GM21529 (cell line): ENCODE measurements at regions not wholly inside any gene's neighbourhood (a gene's known extent, or its start where the extent isn't known, plus 50 kb on each side); places are given as distances from the start of the nearest gene placed in this dataset.

ENCODE experiments used
- ATAC-seq: cut with Tn5 transposase; IDR thresholded peaks from one replicate; pipeline ENCODE4 v1.9.1; 2021; ENCODE audit not compliant: unreplicated experiment

DNA sequence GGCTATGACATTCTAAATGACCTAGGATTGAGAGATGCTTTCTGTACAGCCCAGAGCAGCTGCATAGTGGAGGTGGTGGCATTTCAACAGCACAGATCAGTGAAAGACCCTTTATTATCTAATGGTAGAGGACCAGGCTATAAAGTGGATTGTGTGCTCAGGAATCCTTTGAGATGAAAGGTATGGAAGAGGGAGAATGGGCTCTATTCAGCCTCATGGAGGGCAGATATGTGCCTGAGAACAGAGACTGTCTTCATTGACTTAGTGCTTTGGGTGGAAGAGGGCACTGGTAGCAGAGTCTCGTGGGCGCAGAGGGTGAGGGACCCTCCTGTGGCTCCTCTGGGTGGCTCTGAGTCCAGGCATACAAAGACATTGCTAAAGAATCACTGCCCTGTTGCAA lies 130.0 kb upstream of the SLC24A5 start:
- no peak for ATAC-seq

DNA sequence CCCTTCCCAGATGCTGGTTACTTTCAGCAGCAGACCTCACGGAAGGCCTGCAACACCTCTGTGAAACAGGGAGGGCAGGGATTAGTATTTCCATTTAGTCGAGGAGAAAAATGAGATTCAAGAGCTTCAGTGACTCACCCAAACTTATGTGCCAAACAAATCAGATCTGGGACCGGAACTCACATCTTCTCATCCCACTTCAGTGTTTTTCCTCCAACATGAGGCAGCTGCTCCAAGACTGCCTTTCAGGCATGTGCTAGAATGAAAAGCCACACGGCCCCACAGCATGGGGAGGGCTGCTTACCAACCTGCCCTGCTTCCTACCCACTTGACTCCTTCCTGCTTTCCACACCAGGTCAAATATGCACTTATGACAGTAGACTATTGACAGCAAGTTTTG lies 129.4 kb upstream of the SLC24A5 start:
- no peak for ATAC-seq

DNA sequence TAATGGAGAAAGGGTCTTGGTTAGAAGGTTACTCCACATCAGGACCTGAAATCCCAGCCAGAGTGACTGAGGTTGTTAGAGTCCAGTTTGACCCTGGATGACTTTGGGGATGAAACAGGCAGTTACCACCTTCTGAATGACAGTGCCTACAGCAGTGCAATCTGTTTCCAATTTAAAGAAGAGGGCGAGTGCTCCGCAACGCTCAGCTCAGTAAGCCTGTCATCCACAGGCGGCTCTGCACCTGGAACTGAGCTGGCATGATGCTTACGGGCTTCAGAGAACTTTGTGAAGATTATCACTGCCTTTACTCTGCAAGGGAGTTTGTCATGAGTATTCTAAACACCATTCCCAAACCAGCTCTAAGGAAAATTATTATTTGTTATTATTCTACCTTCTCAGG lies 127.7 kb upstream of the SLC24A5 start:
- ATAC-seq: no peak

DNA sequence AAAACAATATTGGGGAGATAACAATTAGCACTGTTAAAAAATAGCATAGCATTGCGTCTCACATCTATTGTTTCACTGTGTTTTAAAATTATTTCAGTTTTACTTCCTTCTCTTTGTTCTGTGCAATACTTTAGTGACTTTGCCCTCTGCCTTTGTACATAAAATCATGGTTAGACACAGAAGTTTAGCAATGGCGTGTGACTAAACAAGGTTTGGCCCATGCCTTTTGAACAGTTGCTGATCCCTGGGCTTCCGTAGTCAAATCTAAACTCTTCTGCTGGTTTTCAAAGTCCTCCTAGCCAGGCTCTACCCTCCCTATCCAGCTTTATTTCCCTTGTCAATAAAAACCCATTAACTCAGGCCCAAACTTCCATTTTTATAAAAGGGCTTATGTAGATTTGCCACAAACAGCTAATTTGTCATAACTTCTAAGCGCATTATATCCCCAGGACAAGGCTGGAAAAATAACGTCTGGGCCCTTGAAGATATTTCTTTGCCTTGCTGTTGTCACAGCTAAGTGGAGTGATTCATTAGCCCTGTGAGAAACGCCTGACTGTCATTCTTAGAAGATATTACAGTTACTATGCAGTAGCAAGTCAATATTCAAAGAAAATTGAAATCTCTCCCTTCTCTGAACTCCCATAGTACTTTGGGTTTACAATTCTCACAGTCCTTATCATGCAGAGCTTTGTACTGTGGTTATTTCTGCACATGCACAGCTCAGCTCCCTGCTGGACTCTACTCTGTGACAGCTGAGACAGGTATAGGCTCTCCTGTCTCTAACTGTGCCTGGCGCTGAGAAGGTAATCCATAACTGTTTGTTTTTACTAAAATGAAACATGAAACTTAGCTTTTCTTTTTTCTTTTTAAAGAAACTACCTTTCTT lies 123.4 kb upstream of the SLC24A5 start:
- no peak for ATAC-seq

DNA sequence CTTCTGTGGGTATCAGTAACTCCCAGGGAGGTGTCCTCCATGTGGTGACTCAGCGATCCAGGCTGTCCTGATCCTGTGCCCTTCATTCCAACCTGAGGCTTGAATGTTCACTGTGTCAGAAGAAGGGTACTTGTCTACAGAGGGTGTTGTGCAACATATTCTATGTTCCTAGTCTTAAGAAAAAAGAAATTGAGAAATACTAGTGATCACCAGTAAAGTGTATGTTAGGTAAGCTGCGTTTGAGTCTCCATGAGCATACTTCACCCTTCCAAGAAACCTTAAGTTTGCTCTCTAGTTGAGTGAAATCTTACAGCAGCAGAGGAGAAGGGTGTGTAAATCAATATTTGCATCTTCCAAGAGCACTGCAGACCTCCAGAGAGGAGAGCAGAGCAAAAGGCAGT lies 122.2 kb upstream of the SLC24A5 start:
- ATAC-seq: no peak

DNA sequence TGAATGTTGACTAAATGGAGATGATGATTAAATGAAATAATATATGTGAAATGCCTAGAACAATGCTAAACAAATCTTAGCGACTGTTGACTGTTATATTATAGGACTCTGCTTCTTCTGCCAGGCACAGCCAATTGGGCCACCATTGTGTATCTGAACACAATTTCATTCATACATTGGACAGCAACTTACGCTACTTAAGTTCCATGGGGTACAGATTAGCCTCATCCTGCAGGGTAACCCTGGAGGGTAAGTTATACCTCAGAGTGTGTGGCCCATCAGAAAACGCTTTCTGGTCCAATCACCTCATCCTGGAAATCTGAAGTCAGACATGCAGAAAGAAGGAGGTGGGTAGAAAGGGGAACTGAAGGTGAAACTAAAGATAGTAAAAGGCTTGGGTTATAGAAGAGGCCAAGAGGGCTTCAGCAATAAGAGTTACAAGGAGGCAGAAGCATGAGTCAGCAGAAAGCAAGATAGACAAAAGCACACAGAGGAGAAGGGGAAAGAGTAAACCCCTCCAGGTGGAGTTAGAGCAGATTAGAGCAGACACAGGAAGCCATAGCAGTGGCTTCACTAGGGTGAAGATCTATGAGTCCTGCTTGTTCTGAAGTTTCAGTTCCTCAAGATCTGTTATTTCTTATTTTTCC lies 119.3 kb upstream of the SLC24A5 start:
- peak; percentile 97 for ATAC-seq

DNA sequence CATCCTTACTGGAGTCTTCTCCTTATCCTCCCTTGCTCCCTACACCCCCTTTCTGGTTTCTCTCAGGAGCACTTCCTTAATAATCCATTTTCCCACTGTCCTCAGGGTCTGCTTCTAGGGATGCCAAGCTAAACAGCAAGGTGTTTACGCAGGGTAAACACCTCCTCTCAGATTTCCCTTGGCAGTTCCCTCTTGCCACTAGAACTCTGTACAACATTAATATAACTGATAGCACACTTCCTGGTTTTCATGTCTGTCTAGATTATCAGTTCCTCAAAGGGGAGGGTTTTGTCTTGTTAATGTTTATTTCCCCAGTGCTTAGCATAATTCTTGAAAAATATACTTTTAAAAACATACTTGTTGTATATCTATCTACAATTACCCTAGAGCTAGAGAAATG lies 118.0 kb upstream of the SLC24A5 start:
- no peak for ATAC-seq

DNA sequence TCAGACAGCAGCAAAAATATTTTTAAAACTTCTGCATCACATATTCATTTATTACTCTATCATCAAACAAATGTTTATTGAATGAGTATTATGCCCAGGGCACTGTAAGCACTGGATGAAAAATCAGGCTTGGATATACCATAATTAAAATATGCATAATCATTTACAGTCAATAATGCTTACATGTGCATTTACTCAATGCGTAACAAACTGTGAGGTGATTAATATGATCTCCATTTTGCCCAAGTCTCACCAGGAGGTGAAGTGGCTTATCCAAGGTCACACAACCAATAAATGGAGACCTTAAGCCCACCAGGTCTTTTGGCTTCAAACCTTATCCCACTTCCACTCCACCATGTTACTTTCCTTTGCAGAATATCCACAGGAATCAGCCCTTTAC lies 117.3 kb upstream of the SLC24A5 start:
- ATAC-seq: no peak

DNA sequence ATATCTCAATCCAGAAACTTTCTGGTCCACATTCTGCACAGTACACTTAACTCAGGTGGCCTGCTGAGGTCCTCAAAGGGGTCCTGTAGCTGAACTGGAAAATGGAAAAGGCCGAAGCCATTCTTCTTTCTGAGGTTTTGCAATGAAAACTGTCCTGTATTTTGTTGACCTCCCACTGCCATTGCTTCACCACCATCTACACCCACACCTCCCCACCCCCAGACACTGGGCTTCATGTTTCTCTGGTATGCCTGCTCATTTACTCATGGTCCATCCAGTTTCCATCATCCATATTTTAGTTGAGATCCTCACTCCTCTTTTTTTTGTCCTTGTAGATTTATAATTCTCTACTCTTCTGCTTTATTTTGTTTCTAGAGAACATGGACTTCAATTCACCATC lies 115.7 kb upstream of the SLC24A5 start:
- no peak for ATAC-seq

DNA sequence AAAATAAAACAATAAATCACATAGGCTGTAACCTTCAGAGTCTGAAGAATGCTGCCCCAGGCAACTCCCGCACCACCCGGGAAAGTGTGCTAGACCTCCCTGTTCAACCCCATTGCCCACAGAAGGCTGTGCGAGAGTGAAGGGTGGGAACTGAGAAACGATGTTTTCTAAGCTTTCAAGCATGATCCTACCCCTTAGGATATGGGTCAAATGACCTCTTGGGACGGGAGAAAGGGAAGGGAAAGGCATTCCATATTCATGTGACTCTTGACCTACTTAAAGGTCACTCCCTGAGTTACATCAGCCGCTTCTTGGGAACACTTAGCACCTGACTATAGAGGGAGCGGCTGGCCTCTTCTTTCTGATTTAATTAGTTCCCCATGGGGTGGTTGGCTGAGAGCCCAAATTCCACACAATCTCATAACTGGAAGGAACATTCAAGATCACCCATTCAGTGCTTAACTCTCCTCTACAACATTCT lies 114.7 kb upstream of the SLC24A5 start:
- no peak for ATAC-seq

DNA sequence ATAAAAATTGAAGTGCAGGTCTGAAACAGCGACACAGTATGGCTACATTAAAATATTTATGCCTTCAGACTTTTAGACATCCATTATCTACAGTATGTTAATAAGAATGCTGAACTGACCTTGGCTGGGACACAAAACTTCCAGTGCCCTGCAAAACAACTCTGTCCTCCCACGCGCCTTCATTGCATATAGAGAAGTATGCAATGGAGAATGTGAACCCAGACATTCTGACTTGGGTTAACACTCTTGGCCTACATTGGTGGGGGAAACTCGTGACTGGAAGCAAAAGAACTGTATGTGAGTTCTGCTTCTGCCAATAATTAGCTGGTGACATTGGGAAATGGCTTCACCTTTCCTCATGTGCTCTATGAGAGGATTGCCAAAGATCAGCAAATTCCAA lies 110.5 kb upstream of the SLC24A5 start:
- ATAC-seq: no peak

DNA sequence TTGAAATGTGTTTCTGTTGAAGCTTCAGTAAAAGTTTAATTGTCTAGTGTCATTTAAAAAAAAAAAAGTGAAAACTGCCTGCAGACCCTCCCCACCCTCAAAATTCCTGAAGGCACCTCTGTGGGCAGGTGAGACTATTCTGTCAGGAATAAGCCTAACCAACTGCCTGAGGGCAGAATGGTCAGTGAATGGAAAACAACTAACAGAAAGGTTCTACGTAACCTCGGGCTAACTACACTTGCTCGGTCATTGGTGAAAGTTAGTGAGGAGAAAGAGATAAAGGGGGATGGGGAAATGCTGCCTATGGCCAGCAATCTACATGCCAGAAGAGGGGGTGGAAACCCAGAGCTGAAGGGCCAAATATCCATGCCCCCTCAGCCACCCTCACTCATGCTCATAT lies 108.6 kb upstream of the SLC24A5 start:
- no peak for ATAC-seq

DNA sequence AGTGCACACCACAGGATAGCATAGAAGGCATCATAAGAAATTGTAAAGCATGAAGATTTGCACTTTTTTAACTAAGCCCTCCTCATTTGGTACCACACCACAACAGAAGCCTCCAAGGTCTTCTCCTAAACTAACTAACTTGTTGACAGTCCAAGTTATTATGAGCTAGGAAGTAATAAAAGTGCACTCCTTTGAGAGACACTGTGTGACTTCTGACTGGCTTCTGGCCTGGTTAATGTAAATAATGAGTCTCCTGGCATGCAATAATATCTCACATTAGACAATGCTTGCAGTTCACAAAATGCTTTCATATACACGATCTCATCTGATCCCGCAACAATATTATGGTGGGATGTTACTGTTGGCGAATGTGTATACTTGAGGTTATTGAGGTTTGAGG lies 103.9 kb upstream of the SLC24A5 start:
- ATAC-seq: no peak

DNA sequence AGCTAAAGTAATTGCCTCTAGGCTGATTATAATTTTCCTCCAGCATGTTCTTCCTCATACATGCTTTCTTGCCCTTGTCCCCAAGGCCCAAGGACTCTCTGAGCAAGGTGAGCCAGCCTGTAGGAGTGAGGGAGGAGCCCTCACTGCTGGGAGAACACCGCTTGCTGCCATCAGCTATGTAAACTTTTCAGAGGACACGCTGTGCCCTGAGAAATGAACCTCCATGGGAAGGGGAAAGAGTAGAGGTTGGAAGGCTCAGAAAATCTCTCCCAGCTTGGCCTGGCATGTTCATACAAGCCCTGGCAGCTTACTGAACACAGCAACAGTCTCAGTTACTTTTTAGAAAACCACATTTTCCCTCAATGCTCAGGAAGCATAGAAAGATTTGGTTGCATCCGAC lies 103.0 kb upstream of the SLC24A5 start:
- no peak for ATAC-seq

DNA sequence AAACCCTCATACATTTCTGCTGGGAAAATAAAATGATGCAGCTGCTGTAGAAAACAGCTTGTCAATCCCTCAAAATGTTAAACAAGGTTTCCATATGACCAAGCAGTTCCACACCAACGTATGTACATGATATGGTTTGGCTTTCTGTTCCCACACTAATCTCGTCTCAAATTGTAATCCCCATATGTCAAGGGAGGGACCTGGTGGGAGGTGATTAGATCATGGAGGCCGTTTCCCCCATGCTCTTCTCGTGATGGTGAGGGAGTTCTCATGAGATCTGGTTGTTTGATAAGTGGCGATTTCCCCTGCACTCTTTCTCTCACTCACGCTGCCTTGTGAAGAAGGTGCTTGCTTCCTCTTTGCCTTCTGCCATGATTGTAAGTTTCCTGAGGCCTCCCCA lies 100.6 kb upstream of the SLC24A5 start:
- ATAC-seq: no peak

DNA sequence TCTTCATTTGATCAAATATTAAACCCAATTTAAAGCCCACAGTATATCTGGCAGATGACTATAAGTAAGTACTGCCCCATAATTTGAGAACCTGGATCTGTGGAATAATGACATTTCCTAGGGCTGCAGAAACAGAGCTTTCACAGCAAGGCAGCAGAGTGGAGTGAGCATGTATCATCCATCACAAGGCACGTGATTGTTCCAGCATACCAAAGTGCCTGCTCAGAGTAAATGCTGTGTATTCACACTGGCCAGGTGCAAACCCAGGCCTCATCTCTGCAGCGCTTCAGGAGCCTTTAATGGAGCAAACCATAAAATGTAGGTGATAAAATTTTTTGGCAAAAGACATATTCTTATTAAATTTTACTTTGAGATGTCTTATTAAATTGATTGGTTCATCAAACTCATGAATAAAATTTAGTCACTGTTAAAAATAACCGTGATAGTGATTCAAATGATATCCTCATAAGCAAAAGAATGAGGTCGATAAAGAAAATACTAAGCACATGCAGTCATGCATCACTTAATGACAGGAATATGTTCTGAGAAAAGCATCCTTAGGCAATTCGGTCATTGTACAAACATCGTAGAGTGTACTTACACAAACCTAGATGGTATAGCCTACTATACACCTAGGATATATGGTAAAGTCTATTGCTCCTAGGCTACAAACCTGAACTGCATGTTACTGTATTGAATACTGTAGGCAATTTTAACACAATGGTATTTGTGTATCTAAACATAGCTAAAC lies 99.3 kb upstream of the SLC24A5 start:
- no peak for ATAC-seq

DNA sequence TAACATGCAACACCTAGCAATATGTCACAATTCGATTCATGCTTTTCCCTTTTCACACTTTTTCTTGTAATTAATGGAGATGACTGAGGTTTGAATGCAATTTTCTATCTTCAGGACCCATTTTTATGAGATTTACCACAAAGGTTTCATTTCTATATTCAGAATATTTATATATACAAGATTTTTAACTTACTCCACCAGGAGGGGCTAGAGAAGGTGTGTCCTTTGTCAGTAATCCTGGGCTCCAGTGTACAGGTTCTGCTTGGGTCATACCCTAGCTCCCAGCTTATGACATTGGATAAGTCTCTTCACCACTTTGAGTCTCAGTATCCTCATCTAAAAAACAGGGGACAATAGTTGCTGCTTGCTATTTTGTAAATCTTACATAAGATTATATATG lies 95.7 kb upstream of the SLC24A5 start:
- ATAC-seq: no peak

DNA sequence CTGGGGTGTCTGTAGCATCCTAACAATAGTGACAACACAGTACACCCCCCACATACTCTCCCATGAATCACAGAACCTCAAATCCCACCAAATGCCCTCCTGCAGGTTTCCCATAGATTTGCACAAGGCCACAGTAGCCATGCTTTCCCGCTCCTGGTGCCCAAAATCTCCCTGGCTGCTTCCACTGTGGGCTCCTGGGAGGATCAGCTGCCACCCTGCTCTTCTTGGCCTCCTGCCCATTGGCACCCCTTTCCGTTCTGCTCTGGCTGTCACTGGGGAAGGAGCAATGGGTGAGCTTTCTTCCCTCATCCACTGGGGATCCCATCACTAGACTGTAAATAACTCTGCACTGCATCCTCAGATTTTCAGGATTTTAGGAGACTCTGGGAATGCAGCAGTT lies 92.1 kb upstream of the SLC24A5 start:
- ATAC-seq: no peak

DNA sequence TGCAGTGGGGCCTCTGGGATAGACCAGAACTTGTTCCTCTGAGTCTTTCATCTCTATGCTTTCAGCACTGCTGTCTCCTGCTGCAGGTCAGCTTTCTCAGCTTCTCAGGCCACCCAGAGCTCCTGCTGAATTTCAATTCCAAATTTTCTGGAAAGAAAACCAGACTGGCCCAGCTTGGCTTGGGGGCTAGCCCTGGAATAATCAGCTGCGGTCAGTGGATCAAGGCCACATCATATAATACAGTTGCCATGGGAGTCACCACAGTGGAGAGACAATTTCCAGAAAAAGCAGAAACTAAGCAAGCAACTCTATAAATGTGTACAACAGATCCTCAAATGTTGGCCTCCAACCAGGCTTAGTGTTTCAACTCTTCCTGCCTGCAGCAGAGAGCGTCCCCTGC lies 91.1 kb upstream of the SLC24A5 start:
- ATAC-seq: no peak

DNA sequence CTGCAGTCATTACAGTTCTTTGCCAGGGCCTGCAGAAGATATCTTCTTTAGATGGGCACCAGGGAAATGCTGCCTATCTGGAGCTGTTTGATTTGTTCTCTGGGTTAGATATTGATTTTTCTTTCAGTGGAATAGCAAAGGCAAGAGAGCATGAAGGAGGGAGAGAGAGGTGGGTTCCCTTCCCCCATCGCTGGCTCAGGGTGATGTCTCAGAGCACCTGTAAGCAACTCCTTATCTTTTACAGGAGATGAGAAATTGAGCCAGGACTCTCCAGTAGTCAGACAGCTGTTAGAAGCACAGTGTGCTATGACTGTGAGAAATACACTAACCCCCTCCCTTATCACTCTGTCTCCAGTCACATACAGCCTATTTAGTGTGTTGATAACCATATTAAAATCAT lies 89.3 kb upstream of the SLC24A5 start:
- ATAC-seq: no peak

DNA sequence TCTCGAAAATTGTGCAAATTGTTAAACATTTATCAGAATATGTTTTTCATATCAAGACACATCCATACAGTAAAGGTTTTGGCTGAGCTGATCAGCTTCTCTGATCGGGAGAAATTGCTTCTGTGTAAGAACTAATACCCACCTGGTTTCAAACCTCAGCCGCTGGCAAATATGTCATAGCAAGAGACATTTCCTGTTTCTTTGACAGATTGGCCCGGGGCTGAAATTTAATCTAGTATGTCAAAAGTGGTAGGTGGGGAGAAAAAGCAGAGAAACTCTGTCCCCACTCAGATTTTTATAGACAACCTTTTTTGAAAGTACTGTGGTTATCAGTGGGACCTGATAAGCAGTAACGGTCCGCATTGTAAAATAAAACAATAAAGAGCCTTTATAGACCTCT lies 88.8 kb upstream of the SLC24A5 start:
- ATAC-seq: no peak

DNA sequence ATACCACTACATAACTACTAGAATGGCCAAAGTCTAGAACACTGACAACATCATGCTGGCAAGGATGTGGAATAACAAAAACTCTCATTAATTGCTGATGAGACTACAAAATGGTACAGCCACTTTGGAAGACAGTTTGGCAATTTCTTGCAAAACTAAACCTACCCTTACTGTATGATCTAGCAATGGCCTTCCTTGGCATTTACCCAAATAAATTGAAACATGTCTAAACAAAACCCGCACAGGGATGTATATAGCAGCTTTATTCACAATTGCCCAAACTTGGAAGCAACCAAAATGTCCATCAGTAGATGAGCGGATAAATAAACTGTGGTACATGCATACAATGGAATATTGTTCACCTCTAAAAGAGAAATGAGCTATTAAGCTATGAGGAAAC lies 87.9 kb upstream of the SLC24A5 start:
- ATAC-seq: no peak
